ENCODE measurements at regions not wholly inside any gene's neighbourhood (a gene's known extent, or its start where the extent isn't known, plus 50 kb on each side); places are given as distances from the start of the nearest gene placed in this dataset.

DNA sequence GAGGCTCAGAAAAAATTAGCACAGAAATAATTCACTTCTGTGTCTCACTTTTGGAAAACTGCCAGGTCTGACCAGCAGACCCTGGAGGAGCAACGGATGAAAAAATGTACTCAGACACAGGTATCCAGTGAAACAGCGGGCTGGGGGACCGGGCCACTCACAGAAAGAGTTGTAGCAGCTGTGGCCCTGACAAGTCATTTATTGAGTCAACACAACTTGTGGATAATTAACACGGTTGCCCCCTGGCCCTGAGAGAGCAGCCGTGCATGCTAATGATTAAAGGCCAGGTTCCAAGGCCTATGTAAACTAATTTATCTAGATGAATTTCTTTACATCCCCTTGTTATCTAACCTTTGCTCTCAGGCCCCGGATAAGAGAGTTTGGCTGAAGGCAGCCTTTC is 131.3 kb downstream of the AASDHPPT start:
- H3K4me3 ChIP-seq (ENCODE audit: low read length), result no peak overlapping the region
- DNase-seq (ENCODE audit: low read depth), result no peak
- TF ChIP-seq, protein P1, sequence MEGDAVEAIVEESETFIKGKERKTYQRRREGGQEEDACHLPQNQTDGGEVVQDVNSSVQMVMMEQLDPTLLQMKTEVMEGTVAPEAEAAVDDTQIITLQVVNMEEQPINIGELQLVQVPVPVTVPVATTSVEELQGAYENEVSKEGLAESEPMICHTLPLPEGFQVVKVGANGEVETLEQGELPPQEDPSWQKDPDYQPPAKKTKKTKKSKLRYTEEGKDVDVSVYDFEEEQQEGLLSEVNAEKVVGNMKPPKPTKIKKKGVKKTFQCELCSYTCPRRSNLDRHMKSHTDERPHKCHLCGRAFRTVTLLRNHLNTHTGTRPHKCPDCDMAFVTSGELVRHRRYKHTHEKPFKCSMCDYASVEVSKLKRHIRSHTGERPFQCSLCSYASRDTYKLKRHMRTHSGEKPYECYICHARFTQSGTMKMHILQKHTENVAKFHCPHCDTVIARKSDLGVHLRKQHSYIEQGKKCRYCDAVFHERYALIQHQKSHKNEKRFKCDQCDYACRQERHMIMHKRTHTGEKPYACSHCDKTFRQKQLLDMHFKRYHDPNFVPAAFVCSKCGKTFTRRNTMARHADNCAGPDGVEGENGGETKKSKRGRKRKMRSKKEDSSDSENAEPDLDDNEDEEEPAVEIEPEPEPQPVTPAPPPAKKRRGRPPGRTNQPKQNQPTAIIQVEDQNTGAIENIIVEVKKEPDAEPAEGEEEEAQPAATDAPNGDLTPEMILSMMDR (conservative IDR thresholded peaks at IDR 0.05; ENCODE audit: low read length), result no peak

DNA sequence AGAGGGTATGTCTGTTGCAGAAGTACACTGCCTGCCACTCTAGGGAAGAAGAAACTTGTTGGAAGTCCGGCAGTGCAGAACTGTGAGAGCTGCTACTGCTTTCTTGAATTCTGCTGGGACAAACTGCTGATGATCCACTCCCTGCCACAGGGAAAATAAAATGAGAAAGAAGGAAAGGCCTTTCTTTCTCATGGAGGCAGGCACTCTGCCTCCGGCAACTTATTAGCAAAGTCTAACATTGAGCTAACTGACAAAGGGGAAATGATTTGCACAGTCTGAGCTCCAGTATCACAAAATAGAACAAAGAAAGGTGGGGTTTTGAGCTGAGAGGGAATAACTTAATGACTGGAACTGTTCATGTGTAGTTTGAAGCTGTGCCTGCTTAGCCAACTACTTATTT is 134.6 kb downstream of the AASDHPPT start:
- no peak for DNase-seq (ENCODE audit: low read depth)
- TF ChIP-seq, protein P1 (conservative IDR thresholded peaks at IDR 0.05; ENCODE audit: low read length), result no peak
- H3K4me3 ChIP-seq (ENCODE audit: low read length), result no peak overlapping the region

- DNase-seq (ENCODE audit: low read depth), result no peak
- TF ChIP-seq, protein P1 (conservative IDR thresholded peaks at IDR 0.05; ENCODE audit: low read length), result no peak
- no peak overlapping the region for H3K4me3 ChIP-seq (ENCODE audit: low read length)
Observed at GRCh38 chr11:106216281-106216680, 138.8 kb downstream of the AASDHPPT start.

GRCh38 chr11:106217456-106217855 is 140.0 kb downstream of the AASDHPPT start:
- no peak overlapping the region for H3K4me3 ChIP-seq (ENCODE audit: low read length)
- TF ChIP-seq, protein P1 (conservative IDR thresholded peaks at IDR 0.05; ENCODE audit: low read length), result no peak

DNA sequence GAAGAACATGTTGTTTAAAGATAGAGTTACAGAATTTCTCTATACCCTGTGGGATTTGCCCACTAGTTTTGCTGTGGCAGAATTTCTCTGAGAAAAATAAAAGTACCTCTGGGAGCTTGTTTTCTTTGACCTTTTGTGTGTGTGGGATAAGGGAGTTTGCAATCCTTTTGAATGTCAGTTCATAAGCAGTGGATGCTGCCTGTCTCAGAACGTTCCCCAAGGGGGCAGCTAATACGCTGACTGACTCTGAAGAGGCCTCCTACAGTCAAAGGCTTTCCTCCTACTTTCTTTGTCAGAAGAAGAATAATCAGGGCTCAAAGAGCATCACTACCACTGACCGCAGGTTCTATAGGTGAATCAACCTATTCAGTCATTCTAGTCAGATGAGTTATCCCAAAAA is 140.6 kb downstream of the AASDHPPT start:
- TF ChIP-seq, protein P1 (conservative IDR thresholded peaks at IDR 0.05; ENCODE audit: low read length), result no peak
- no peak overlapping the region for H3K4me3 ChIP-seq (ENCODE audit: low read length)
- no peak for DNase-seq (ENCODE audit: low read depth)

More at GRCh38 chr11:106217456-106217855, 140.0 kb downstream of the AASDHPPT start:
- peak; percentile 5 for DNase-seq (ENCODE audit: low read depth)

DNA sequence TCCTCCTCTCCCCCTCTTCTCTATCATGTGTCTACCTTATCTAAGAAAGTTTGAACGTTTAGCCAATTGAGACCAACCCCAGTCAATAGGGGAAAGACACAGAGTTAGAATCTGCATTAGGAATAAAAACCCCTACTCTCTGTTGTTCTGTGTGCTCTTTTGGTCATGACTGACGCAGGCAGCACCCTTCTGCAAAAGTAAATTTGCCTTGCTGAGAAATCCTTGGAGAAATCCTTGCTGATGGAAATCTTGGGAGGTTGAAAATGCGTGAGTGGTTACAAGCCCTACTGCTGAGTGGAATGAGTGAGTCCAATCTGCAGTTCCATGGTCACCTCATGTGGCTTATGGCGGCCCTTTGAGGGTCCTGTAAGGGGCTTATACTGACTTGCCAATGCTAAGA is 145.2 kb downstream of the AASDHPPT start:
- no peak for DNase-seq (ENCODE audit: low read depth)
- TF ChIP-seq, protein P1 (conservative IDR thresholded peaks at IDR 0.05; ENCODE audit: low read length), result no peak
- no peak overlapping the region for H3K4me3 ChIP-seq (ENCODE audit: low read length)

DNA sequence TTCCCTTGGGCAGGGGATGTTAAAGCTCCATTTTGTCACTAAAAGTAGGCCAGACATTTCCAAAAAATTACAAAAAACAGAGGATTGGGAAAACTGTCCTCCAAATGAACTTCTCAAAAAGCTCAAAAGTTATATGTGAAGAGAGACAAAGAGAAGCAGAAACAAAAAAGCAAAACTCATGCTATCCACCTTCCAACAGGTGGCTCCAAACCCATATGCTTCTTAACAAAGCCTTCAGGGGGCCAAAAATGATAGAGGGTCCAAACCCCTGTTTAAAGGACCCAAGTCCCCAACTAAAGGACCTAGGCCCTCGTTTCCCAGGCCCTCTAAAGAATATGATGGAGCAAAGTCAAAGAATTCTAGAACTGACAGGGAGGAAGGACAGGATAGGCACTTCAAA is 146.7 kb downstream of the AASDHPPT start:
- H3K4me3 ChIP-seq (ENCODE audit: low read length), result no peak overlapping the region
- DNase-seq (ENCODE audit: low read depth), result no peak
- TF ChIP-seq, protein P1 (conservative IDR thresholded peaks at IDR 0.05; ENCODE audit: low read length), result no peak

Data from AG10803 (cell line).